Caco-2 (cell line): ENCODE measurements at regions not wholly inside any gene's neighbourhood (a gene's known extent, or its start where the extent isn't known, plus 50 kb on each side); places are given as distances from the start of the nearest gene placed in this dataset.

Source experiments
- BruUV-seq: library from RNA; stranded (reverse); fragments of 400-500 nt; replicated peaks from 2 replicates; lab custom pipeline; 2021; lab: Mats Ljungman, UMichigan
- CTCF ChIA-PET: fragments of 300-600 bp; sonication (Branson Sonifier 250); formaldehyde crosslinking; loops from one replicate; lab custom pipeline; 2022; ENCODE audit warnings: antibody characterized with exemption; lab: Charles Lee
- POLR2A ChIA-PET: fragments of 300-600 bp; sonication (Branson Sonifier 250); formaldehyde crosslinking; loops from one replicate; lab custom pipeline; 2022; ENCODE audit warnings: antibody characterized with exemption; lab: Charles Lee
- DNase-seq, 2 experiments: peaks; one replicate each; pipeline versions ENCODE4 v3.0.0 to v3.0.0-alpha.2; 2020 to 2022
- H3K27me3 ChIP-seq: replicated peaks from 2 replicates; pipeline ENCODE4 v1.6.0; 2011; ENCODE audit warnings: low read length; ENCODE audit not compliant: control insufficient read depth, insufficient read depth
- H3K36me3 ChIP-seq: 2 replicates; pipeline ENCODE4 v1.5.1; 2011; ENCODE audit warnings: low read length; ENCODE audit not compliant: control insufficient read depth, insufficient read depth
- H3K4me1 ChIP-seq: fragments of 250-450 bp; sonication (Bioruptor Pico); 2 replicates; pipeline ENCODE4 v1.5.1; 2020; ENCODE audit warnings: mild to moderate bottlenecking
- H3K4me3 ChIP-seq: 2 replicates; pipeline ENCODE4 v1.5.1; 2011; ENCODE audit warnings: low read depth, mild to moderate bottlenecking, control low read depth, low read length
- H3K9me3 ChIP-seq: fragments of 250-450 bp; sonication (Bioruptor Pico); 2 replicates; pipeline ENCODE4 v1.5.1; 2020; ENCODE audit warnings: mild to moderate bottlenecking, moderate library complexity
- H3K27ac Mint-ChIP-seq: one replicate; pipeline ENCODE4 v1.8.0; 2022; ENCODE audit warnings: mixed read lengths; ENCODE audit not compliant: unreplicated experiment
- H3K27me3 Mint-ChIP-seq: one replicate; pipeline ENCODE4 v1.8.0; 2022; ENCODE audit warnings: mixed read lengths; ENCODE audit not compliant: insufficient read depth, unreplicated experiment
- H3K36me3 Mint-ChIP-seq: one replicate; pipeline ENCODE4 v1.8.0; 2022; ENCODE audit warnings: mild to moderate bottlenecking, mixed read lengths; ENCODE audit not compliant: insufficient read depth, unreplicated experiment
- H3K4me1 Mint-ChIP-seq: one replicate; pipeline ENCODE4 v1.8.0; 2022; ENCODE audit warnings: low read depth, mixed read lengths; ENCODE audit not compliant: unreplicated experiment
- H3K4me3 Mint-ChIP-seq: one replicate; pipeline ENCODE4 v1.8.0; 2022; ENCODE audit warnings: mild to moderate bottlenecking, moderate library complexity, mixed read lengths; ENCODE audit not compliant: unreplicated experiment
- H3K9me3 Mint-ChIP-seq: one replicate; pipeline ENCODE4 v1.8.0; 2022; ENCODE audit warnings: mixed read lengths; ENCODE audit not compliant: unreplicated experiment
- intact Hi-C: fragments of 100-400 bp; cut with micrococcal nuclease; formaldehyde crosslinking; loops from one replicate; pipeline ENCODE4 v1.10.0; 2022; ENCODE audit not compliant: unreplicated experiment
- TF ChIP-seq, protein P1 (sequence below), 2 experiments: fragments of 200-600 bp in 1 of 2; IDR thresholded peaks; 1 replicate in 1 of 2; 2 replicates in 1 of 2; pipeline versions ENCODE4 v1.5.1 to v1.8.0; 2011 to 2022; ENCODE audit warnings: antibody characterized with exemption in 1 of 2, control low read depth in 1 of 2, inconsistent platforms in 1 of 2, low read depth in 1 of 2, low read length in 1 of 2, mild to moderate bottlenecking in 1 of 2, moderate library complexity in 1 of 2; ENCODE audit not compliant: insufficient read depth in 1 of 2, severe bottlenecking in 1 of 2, unreplicated experiment in 1 of 2

DNA sequence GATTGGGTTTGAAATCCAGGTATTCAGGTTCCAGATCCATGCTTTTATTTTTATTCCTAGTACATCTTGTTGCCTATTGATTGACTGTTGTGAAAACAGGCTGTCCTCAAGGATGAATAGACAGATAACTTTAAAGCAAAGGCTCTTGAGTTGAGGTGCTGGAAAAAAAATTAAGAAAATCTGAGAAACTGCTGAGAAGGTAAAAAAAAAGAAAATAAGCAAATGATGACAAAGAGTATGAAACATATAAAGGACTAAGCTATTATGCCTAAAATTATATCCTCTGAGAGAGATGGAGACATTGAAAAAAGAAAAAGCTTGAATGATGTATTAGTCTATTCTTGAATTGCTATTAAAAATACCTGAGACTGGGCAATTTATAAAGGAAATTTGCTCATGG lies 392.3 kb upstream of the RGS17 start:
- H3K4me1 ChIP-seq, result no peaks in the 10 kb centered on the region
- H3K27me3 ChIP-seq, result no peaks in the 10 kb centered on the region
- H3K9me3 ChIP-seq, result no peaks in the 10 kb centered on the region
- TF ChIP-seq, protein P1, sequence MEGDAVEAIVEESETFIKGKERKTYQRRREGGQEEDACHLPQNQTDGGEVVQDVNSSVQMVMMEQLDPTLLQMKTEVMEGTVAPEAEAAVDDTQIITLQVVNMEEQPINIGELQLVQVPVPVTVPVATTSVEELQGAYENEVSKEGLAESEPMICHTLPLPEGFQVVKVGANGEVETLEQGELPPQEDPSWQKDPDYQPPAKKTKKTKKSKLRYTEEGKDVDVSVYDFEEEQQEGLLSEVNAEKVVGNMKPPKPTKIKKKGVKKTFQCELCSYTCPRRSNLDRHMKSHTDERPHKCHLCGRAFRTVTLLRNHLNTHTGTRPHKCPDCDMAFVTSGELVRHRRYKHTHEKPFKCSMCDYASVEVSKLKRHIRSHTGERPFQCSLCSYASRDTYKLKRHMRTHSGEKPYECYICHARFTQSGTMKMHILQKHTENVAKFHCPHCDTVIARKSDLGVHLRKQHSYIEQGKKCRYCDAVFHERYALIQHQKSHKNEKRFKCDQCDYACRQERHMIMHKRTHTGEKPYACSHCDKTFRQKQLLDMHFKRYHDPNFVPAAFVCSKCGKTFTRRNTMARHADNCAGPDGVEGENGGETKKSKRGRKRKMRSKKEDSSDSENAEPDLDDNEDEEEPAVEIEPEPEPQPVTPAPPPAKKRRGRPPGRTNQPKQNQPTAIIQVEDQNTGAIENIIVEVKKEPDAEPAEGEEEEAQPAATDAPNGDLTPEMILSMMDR (IDR thresholded peaks at IDR 0.05; ENCODE audit: insufficient read depth in 1 of 2, low read depth in 1 of 2, low read length in 1 of 2, severe bottlenecking in 1 of 2, unreplicated experiment in 1 of 2), result no peak
- no peak overlapping the region for H3K4me3 ChIP-seq
- H3K4me1 Mint-ChIP-seq, result no peaks in the 10 kb centered on the region
- ChIA-PET CTCF (no interaction called here), POLR2A (no interaction called here)
- H3K36me3 Mint-ChIP-seq, result no peaks in the 10 kb centered on the region
- no peak overlapping the region for H3K27ac Mint-ChIP-seq
- intact Hi-C loops, result no loop called here
- no peak for DNase-seq
- peaks cover 8% of the 10 kb centered on the region for H3K27me3 Mint-ChIP-seq
- no peaks in the 10 kb centered on the region for H3K9me3 Mint-ChIP-seq
- no peaks in the 10 kb centered on the region for H3K36me3 ChIP-seq
- H3K4me3 Mint-ChIP-seq, result no peak overlapping the region
- no TSS peak for BruUV-seq

DNA sequence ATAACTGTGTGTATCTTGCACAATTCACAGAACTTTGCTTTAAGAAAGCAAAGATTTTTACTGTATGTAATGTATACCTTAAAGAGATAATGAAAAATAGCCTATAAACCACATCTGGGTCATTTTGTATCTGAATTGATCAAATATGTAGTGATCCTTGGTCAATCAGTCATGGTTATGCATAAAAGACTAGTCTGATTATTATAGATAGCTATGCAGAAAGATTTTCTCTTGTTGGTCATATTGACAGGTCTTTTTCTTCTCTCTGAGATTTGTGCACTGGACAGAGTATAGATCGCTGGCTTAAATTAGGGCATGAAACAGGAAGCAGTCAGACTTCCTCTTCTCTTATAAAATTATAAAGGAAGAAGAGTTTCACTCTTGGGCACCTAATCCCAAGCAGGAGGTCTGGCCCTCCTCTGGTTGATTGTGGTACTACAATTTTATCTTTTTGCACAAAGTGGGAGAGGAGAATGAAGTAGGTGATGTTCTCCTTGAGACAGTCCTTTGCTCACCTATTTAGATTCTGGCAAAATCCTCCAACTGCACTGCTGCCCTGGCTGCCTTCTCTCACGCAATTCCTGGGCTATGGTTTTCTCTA lies 380.9 kb upstream of the RGS17 start:
- H3K4me3 Mint-ChIP-seq, result no peak overlapping the region
- Histone ChIP-seq H3K36me3 (no peaks in the 10 kb centered on the region), H3K4me3 (no peak overlapping the region), H3K27me3 (no peaks in the 10 kb centered on the region), H3K4me1 (no peaks in the 10 kb centered on the region), H3K9me3 (no peaks in the 10 kb centered on the region)
- H3K9me3 Mint-ChIP-seq, result no peaks in the 10 kb centered on the region
- TF ChIP-seq, protein P1 (IDR thresholded peaks at IDR 0.05; ENCODE audit: insufficient read depth in 1 of 2, low read depth in 1 of 2, low read length in 1 of 2, severe bottlenecking in 1 of 2, unreplicated experiment in 1 of 2), result peak; percentile 41 to 60
- intact Hi-C loops, result loop anchor here (1.0 to 2.0 kb wide), 2 partner anchors 281 to 479 kb away; no protein-coding TSS in a partner anchor
- no TSS peak for BruUV-seq
- CTCF ChIA-PET, result interaction anchor here (0.9 to 1.0 kb wide), 2 partner anchors 120 to 480 kb away, joined by 5 read pairs; no protein-coding TSS in a partner anchor
- H3K27me3 Mint-ChIP-seq, result no peaks in the 10 kb centered on the region
- POLR2A ChIA-PET, result no interaction called here
- no peaks in the 10 kb centered on the region for H3K36me3 Mint-ChIP-seq
- peak in 1 of 2 experiments; percentile 45 for DNase-seq
- no peak overlapping the region for H3K27ac Mint-ChIP-seq
- no peaks in the 10 kb centered on the region for H3K4me1 Mint-ChIP-seq

GRCh38 chr6:153503810-153504209 lies 372.7 kb upstream of the RGS17 start:
- POLR2A ChIA-PET, result no interaction called here
- BruUV-seq, result no TSS peak
- Mint-ChIP-seq H3K4me3 (no peak overlapping the region), H3K36me3 (no peaks in the 10 kb centered on the region), H3K27ac (no peak overlapping the region), H3K9me3 (no peaks in the 10 kb centered on the region), H3K27me3 (no peaks in the 10 kb centered on the region), H3K4me1 (no peaks in the 10 kb centered on the region)
- TF ChIP-seq, protein P1 (IDR thresholded peaks at IDR 0.05; ENCODE audit: insufficient read depth in 1 of 2, low read depth in 1 of 2, low read length in 1 of 2, severe bottlenecking in 1 of 2, unreplicated experiment in 1 of 2), result peak; percentile 11
- H3K9me3 ChIP-seq, result no peaks in the 10 kb centered on the region
- CTCF ChIA-PET, result no interaction called here
- no peaks in the 10 kb centered on the region for H3K4me1 ChIP-seq
- intact Hi-C loops, result no loop called here
- no peaks in the 10 kb centered on the region for H3K27me3 ChIP-seq
- H3K4me3 ChIP-seq, result no peak overlapping the region
- no peaks in the 10 kb centered on the region for H3K36me3 ChIP-seq
- DNase-seq, result peak in 1 of 2 experiments; percentile 45
